GM23248 (cell line): ENCODE measurements at regions not wholly inside any gene's neighbourhood (a gene's known extent, or its start where the extent isn't known, plus 50 kb on each side); places are given as distances from the start of the nearest gene placed in this dataset.

Experiments used
- EZH2 ChIP-seq: fragments of 200-600 bp; sonication (generic); IDR thresholded peaks from 2 replicates; pipeline ENCODE4 v1.6.1; 2018; ENCODE audit warnings: antibody characterized with exemption, mild to moderate bottlenecking; ENCODE audit not compliant: insufficient read depth, poor library complexity, severe bottlenecking
- EZH2phosphoT487 ChIP-seq: fragments of 200-600 bp; sonication (generic); IDR thresholded peaks from 2 replicates; pipeline ENCODE4 v1.6.1; 2018; ENCODE audit warnings: antibody characterized with exemption, moderate library complexity, mild to moderate bottlenecking, low read depth; ENCODE audit not compliant: insufficient read depth

DNA sequence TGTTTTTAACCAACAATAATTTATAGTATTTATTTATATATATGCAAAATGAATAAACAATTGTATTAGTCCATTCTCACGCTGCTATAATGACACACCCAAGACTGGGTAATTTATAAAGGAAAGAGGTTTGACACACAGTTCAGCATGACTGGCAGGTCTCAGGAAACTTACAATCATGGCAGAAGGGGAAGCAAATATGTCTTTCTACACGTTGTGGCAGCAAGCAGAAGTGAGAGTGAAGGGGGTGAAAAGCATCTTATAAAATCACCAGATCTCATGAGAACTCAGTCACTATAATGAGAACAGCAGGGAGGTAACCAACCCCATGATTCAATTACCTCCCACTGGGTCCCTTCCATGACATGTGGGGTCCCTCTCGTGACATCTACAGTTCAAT, 162.8 kb upstream of the SLITRK3 start:
- TF ChIP-seq EZH2 (no peak), EZH2phosphoT487 (no peak)
